Iris pigment epithelial cell (primary cell): ENCODE measurements at regions not wholly inside any gene's neighbourhood (a gene's known extent, or its start where the extent isn't known, plus 50 kb on each side); places are given as distances from the start of the nearest gene placed in this dataset.
A peak's percentile ranks its signal among the peaks of the same experiment; 100 is the strongest.

ENCODE experiments used
- DNase-seq: peaks from one replicate; pipeline ENCODE4 v3.0.0-alpha.2; 2011; ENCODE audit warnings: low read depth

GRCh38 chr1:182121787-182122186 is 60.3 kb upstream of the ZNF648 start:
- no peak for DNase-seq

- peak; percentile 38 for DNase-seq
Measured at GRCh38 chr1:182120411-182121258, 59.1 kb upstream of the ZNF648 start.

GRCh38 chr1:182119631-182120030 is 58.1 kb upstream of the ZNF648 start:
- DNase-seq = no peak

- DNase-seq = no peak
Measured at GRCh38 chr1:182118851-182119250, 57.3 kb upstream of the ZNF648 start.

GRCh38 chr1:182114627-182115023 is 53.1 kb upstream of the ZNF648 start:
- DNase-seq = no peak

- no peak for DNase-seq
Measured at GRCh38 chr1:182113879-182114626, 52.5 kb upstream of the ZNF648 start.

GRCh38 chr1:182111496-182111895 is 50.0 kb upstream of the ZNF648 start:
- no peak for DNase-seq
